ENCODE measurements at regions not wholly inside any gene's neighbourhood (a gene's known extent, or its start where the extent isn't known, plus 50 kb on each side); places are given as distances from the start of the nearest gene placed in this dataset.

DNA sequence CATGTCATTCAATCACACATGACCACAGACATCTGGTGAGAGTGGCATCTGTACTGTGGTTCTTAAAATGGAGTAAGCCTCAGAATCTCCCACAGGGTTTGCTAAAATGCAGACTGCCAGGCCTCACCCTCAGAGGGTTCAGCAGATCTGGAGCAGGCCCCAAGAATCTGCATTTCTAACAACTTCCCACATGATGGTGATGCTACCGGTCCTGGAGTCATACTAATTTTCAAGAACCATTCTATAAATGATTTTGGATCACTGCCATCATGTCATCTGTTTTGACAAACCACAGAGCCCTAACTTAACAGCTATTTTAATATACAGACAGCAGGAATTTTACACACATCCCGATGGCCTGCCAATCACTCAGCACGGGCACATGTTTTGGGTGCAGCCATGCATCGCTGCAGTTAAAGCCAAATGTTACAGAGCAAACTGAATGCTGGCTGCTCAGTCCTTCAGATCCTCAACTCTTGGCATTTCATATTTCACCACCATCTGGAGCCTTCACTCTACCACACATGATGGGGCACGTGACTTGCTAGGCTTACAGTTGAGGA lies 792.1 kb upstream of the AMELY start:
- TF ChIP-seq, protein P1, sequence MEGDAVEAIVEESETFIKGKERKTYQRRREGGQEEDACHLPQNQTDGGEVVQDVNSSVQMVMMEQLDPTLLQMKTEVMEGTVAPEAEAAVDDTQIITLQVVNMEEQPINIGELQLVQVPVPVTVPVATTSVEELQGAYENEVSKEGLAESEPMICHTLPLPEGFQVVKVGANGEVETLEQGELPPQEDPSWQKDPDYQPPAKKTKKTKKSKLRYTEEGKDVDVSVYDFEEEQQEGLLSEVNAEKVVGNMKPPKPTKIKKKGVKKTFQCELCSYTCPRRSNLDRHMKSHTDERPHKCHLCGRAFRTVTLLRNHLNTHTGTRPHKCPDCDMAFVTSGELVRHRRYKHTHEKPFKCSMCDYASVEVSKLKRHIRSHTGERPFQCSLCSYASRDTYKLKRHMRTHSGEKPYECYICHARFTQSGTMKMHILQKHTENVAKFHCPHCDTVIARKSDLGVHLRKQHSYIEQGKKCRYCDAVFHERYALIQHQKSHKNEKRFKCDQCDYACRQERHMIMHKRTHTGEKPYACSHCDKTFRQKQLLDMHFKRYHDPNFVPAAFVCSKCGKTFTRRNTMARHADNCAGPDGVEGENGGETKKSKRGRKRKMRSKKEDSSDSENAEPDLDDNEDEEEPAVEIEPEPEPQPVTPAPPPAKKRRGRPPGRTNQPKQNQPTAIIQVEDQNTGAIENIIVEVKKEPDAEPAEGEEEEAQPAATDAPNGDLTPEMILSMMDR (IDR thresholded peaks at IDR 0.05; ENCODE audit: insufficient read depth, low read length, severe bottlenecking): no peak
- H3K4me3 ChIP-seq (ENCODE audit: low read depth, low read length): no peak overlapping the region
- no peak for FAIRE-seq
- H3K27me3 ChIP-seq (ENCODE audit: control insufficient read depth, insufficient read depth, low read length): no peaks in the 10 kb centered on the region
- DNase-seq (ENCODE audit: low read depth): no peak
- no peaks in the 10 kb centered on the region for H3K36me3 ChIP-seq (ENCODE audit: control insufficient read depth, insufficient read depth, low read length)

DNA sequence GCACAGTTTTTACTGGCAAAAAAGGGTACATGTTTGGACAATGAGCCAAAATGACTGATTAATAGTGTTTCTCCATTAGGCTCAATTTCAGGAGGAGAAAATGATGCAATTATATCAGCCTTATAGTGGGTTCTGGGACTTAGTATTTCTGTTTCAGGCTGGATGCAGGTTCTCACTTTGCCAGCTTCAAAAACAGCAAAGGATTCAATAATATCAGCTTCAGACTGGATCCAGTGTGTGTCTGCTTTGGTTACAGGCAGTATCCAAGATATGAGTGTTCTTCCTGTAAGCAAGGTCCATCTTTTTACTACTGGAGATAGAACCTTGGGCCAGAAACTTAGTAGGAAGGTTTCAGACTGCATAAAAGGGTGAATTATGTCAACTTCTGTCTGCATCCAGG lies 790.9 kb upstream of the AMELY start:
- DNase-seq (ENCODE audit: low read depth) (no peak), FAIRE-seq (no peak)
- no peaks in the 10 kb centered on the region for H3K36me3 ChIP-seq (ENCODE audit: control insufficient read depth, insufficient read depth, low read length)
- no peaks in the 10 kb centered on the region for H3K27me3 ChIP-seq (ENCODE audit: control insufficient read depth, insufficient read depth, low read length)
- H3K4me3 ChIP-seq (ENCODE audit: low read depth, low read length): no peak overlapping the region
- TF ChIP-seq, protein P1 (IDR thresholded peaks at IDR 0.05; ENCODE audit: insufficient read depth, low read length, severe bottlenecking): no peak

DNA sequence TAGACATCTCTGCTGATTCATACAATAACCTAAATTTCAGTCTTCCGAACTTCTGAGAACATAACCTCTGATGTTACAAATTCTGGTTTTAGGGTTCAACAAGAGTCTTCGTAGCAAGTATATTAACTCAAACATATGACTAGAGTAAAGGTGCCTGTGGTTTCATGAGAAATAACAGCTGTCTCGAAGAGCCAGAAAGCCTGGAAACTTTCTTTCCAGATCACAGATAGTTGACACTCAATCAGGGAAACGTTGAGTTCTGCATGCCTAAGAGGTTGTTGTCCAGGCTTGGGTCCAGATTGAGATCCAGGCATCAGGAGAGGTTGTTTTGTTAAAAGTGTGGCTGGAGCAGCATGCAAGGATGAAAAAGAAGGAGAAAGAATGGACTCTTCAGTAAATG lies 790.1 kb upstream of the AMELY start:
- no peak for FAIRE-seq

DNA sequence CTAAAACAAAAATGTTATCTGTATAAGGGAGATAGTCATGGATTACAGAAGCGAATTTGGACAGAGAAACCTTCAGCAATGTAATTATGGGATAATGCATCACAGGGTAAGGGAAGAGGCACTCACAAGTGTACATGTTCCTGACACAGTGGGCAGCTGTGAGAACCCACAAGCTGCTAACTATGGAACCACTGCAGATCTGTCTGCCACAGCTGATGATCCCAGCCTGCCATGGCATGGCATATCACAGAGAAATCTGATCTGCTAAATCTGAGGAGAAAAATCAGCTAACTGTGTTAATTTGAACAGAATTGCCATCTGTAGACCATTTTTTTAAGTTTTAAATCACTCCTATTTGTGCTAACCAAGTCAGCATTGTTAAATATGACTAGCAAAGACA lies 786.0 kb upstream of the AMELY start:
- no peak for FAIRE-seq
- TF ChIP-seq, protein P1 (IDR thresholded peaks at IDR 0.05; ENCODE audit: insufficient read depth, low read length, severe bottlenecking): no peak
- Histone ChIP-seq H3K4me3 (ENCODE audit: low read depth, low read length) (no peak overlapping the region), H3K27me3 (ENCODE audit: control insufficient read depth, insufficient read depth, low read length) (no peaks in the 10 kb centered on the region), H3K36me3 (ENCODE audit: control insufficient read depth, insufficient read depth, low read length) (no peaks in the 10 kb centered on the region)
- DNase-seq (ENCODE audit: low read depth): no peak

More for the DNA sequence above, 790.1 kb upstream of the AMELY start:
- Histone ChIP-seq H3K27me3 (ENCODE audit: control insufficient read depth, insufficient read depth, low read length) (no peaks in the 10 kb centered on the region), H3K36me3 (ENCODE audit: control insufficient read depth, insufficient read depth, low read length) (no peaks in the 10 kb centered on the region), H3K4me3 (ENCODE audit: low read depth, low read length) (no peak overlapping the region)
- DNase-seq (ENCODE audit: low read depth): no peak
- TF ChIP-seq, protein P1 (IDR thresholded peaks at IDR 0.05; ENCODE audit: insufficient read depth, low read length, severe bottlenecking): no peak

DNA sequence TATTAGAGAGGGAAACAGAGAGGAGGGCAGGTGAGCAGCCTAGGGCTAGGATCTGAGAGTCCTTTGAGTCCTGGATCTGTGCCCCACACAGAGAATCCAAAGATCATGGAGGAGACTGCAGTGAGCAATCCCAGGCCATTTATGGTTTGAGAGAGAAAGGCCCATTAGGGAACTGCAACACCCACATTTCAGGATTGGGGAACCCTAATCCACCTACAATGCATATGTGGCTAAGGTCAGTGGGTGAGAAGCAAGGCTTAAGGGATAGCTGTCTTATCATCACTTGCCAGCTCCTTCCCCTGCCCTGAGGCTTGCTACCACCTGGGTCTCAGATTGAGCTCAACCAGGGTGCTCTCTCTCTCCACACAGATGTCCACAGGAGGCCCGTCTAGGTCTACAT lies 781.1 kb upstream of the AMELY start:
- Histone ChIP-seq H3K4me3 (ENCODE audit: low read depth, low read length) (no peak overlapping the region), H3K36me3 (ENCODE audit: control insufficient read depth, insufficient read depth, low read length) (no peaks in the 10 kb centered on the region), H3K27me3 (ENCODE audit: control insufficient read depth, insufficient read depth, low read length) (no peaks in the 10 kb centered on the region)
- TF ChIP-seq, protein P1 (IDR thresholded peaks at IDR 0.05; ENCODE audit: insufficient read depth, low read length, severe bottlenecking): no peak
- no peak for DNase-seq (ENCODE audit: low read depth)
- FAIRE-seq: no peak

DNA sequence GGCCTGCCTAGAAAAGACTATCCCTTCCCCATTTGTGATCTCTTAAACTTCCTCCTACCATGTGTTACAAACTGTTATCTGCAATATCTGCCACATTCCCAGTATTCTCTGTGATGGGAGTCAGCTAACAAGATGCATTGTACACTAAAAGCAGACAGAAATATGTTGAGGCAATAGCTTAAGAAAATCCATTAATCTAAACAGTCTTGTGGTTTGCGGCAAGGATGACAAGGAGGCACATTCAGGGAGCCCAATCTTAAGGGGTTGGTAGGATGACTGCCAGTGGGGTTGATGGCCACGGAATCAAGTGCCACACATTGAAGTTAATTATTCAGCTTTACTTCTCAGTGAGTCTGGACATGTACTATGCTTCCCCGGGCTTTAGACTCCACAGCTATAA lies 775.5 kb upstream of the AMELY start:
- H3K4me3 ChIP-seq (ENCODE audit: low read depth, low read length): no peak overlapping the region
- H3K27me3 ChIP-seq (ENCODE audit: control insufficient read depth, insufficient read depth, low read length): no peaks in the 10 kb centered on the region
- no peaks in the 10 kb centered on the region for H3K36me3 ChIP-seq (ENCODE audit: control insufficient read depth, insufficient read depth, low read length)
- TF ChIP-seq, protein P1 (IDR thresholded peaks at IDR 0.05; ENCODE audit: insufficient read depth, low read length, severe bottlenecking): no peak
- FAIRE-seq (no peak), DNase-seq (ENCODE audit: low read depth) (no peak)
